SU-DHL-6 (cell line): ENCODE measurements at regions not wholly inside any gene's neighbourhood (a gene's known extent, or its start where the extent isn't known, plus 50 kb on each side); places are given as distances from the start of the nearest gene placed in this dataset.

ENCODE experiments used
- CTCF ChIP-seq: fragments of 200-600 bp; sonication (generic); IDR thresholded peaks from one replicate; pipeline ENCODE4 v1.5.1; 2017; ENCODE audit warnings: antibody characterized with exemption, mild to moderate bottlenecking, low read length, moderate library complexity; ENCODE audit not compliant: insufficient read depth, poor library complexity, severe bottlenecking
- EZH2phosphoT487 ChIP-seq: fragments of 200-600 bp; sonication (generic), shearing (Covaris generic); conservative IDR thresholded peaks from 2 replicates; pipeline ENCODE4 v1.6.1; 2018; ENCODE audit warnings: mild to moderate bottlenecking, antibody characterized with exemption, low read length, moderate library complexity, mixed read lengths

GRCh38 chr1:221989741-221990140 lies 247.9 kb upstream of the DUSP10 start:
- TF ChIP-seq CTCF = no peak
- TF ChIP-seq EZH2phosphoT487 = no peak
